Sigmoid colon (tissue), 4 donors: ENCODE measurements at regions not wholly inside any gene's neighbourhood (a gene's known extent, or its start where the extent isn't known, plus 50 kb on each side); places are given as distances from the start of the nearest gene placed in this dataset.
"Not testable (repeated sequence)": the region's sequence is repeated elsewhere in the genome, so short reads cannot be mapped to it uniquely, and the experiment has no call there.

ENCODE experiments used
- EP300 ChIP-seq, 4 donors: sonication (generic); formaldehyde crosslinking; IDR thresholded peaks; one replicate each; pipeline ENCODE4 v1.6.1; 2017; ENCODE audit warnings: antibody characterized with exemption in 4 of 4
- POLR2A ChIP-seq, 2 donors: fragments of 450-650 bp; IDR thresholded peaks; one replicate each; pipeline ENCODE4 v1.6.1; 2016; ENCODE audit warnings: antibody characterized with exemption in 2 of 2, mild to moderate bottlenecking in 2 of 2, moderate library complexity in 2 of 2
- POLR2AphosphoS5 ChIP-seq, 4 donors: sonication (generic); formaldehyde crosslinking; IDR thresholded peaks; one replicate each; pipeline ENCODE4 v1.6.1; 2017; ENCODE audit warnings: antibody characterized with exemption in 4 of 4
- TF ChIP-seq, protein P1 (sequence below), 4 experiments: fragments of 450-650 bp in 3 of 4; fragments of 200-600 bp in 1 of 4; IDR thresholded peaks; one replicate each; pipeline ENCODE4 v1.5.1; 2016 to 2019; ENCODE audit warnings: antibody characterized with exemption in 4 of 4, mild to moderate bottlenecking in 3 of 4, moderate library complexity in 2 of 4

DNA sequence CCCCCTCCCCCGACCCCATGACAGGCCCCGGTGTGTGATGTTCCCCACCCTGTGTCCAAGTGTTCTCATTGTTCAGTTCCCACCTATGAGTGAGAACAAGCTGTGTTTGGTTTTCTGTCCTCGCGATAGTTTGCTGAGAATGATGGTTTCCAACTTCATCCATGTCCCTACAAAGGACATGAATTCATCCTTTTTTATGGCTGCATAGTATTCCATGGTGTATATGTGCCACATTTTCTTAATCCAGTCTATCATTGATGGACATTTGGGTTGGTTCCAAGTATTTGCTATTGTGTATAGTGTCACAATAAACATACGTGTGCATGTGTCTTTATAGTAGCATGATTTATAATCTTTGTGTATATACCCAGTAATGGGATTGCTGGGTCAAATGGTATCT is 110.4 kb upstream of the CRHR1 start:
- TF ChIP-seq, protein P1, sequence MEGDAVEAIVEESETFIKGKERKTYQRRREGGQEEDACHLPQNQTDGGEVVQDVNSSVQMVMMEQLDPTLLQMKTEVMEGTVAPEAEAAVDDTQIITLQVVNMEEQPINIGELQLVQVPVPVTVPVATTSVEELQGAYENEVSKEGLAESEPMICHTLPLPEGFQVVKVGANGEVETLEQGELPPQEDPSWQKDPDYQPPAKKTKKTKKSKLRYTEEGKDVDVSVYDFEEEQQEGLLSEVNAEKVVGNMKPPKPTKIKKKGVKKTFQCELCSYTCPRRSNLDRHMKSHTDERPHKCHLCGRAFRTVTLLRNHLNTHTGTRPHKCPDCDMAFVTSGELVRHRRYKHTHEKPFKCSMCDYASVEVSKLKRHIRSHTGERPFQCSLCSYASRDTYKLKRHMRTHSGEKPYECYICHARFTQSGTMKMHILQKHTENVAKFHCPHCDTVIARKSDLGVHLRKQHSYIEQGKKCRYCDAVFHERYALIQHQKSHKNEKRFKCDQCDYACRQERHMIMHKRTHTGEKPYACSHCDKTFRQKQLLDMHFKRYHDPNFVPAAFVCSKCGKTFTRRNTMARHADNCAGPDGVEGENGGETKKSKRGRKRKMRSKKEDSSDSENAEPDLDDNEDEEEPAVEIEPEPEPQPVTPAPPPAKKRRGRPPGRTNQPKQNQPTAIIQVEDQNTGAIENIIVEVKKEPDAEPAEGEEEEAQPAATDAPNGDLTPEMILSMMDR (IDR thresholded peaks at IDR 0.05) = not testable (repeated sequence)
- not testable (repeated sequence) for TF ChIP-seq POLR2A, EP300, POLR2AphosphoS5 (IDR thresholded peaks at IDR 0.05)
